ACHN (cell line): ENCODE measurements at regions not wholly inside any gene's neighbourhood (a gene's known extent, or its start where the extent isn't known, plus 50 kb on each side); places are given as distances from the start of the nearest gene placed in this dataset.
"Not testable (repeated sequence)": the region's sequence is repeated elsewhere in the genome, so short reads cannot be mapped to it uniquely, and the experiment has no call there.

ENCODE experiments used
- DNase-seq: peaks from one replicate; pipeline ENCODE4 v3.0.0-alpha.2; 2015
- in situ Hi-C: cut with HindIII; loops from 2 replicates; pipeline ENCODE4 v1.10.0; 2017; ENCODE audit warnings: low sequenced_read_pairs, low pct_ligation_motif_present, low pct_unique_long_range_greater_than_20kb

GRCh38 chr18:68414407-68414806 is 300.5 kb downstream of the TMX3 start:
- in situ Hi-C loops = no loop called here
- no peak for DNase-seq

GRCh38 chr18:68409576-68409975 is 305.3 kb downstream of the TMX3 start:
- in situ Hi-C loops = no loop called here
- no peak for DNase-seq

DNA sequence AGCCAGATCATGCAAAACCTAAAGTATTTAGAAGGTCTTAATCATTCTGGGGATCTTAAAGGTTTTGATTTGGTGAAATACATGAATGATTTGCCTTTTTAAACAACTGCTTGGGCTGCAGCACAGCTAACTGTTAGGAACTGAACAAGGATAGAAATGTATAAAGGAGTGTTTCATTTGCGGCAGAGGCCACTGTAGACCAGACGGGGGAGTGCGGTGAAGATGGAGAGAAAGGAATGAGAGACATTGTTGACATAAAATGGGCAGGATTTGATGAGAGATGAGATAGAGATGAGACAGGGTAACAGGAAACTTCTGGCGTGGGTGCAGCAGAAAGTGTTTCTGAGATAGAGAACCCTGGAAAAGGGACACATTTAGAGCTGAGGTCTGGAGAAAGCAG is 308.1 kb downstream of the TMX3 start:
- no peak for DNase-seq
- in situ Hi-C loops = no loop called here

DNA sequence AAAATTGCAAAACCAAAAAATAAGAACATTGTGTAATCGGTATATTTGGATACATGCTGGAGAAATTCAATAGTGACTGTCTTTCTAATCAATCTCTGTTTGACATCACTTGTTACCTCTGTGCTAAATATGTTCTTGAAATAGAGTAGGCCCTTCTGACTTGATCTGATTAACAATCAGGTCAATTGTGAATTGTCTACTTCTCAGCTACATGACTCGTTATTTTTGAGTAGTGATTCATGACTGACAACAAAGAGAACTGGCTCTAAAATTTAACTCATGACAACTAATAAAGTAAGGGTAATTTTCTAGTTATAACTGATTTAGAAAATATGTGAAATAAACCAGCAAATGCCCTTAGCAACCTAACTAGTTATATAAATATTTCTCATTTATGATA is 312.1 kb downstream of the TMX3 start:
- DNase-seq = no peak
- in situ Hi-C loops = no loop called here

DNA sequence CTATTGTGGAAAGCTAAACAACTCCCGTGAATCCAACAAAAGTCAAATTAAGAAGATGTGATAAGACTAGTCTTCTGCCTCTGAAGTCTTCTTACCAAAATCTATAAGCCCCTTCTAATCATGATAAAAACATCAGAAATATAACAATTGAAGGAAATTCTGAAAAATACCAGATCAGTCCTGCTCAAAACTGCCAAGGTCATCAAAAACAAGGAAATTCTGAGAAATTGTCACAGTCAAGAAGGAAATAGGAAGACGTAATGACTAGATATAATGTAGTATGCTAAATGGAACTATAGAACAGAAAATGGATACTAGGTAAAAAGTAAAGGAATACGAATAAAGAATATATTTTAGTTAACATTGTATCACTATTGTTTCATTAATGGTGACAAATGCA is 314.0 kb downstream of the TMX3 start:
- in situ Hi-C loops = no loop called here
- DNase-seq = no peak

DNA sequence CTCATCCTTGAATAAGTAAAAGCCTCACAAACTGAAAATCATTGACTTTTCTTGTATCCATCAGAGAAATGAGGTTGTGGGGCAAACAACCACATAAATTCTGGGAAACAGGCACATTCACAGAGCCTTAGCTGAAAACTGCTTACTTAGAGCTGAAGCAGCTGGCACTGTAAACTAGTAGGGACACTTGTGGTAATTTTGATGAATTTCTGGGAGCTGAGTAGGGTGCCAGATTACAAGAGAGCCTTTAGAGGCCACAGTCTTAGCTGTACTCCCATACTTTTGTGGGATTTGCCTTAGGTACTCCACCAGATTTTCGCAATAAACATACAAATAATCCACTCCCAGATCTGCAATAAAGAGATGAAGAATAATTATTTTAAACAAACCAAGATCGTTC is 315.2 kb downstream of the TMX3 start:
- DNase-seq = no peak
- in situ Hi-C loops = no loop called here

GRCh38 chr18:68397241-68398035 is 317.5 kb downstream of the TMX3 start:
- in situ Hi-C loops = no loop called here

GRCh38 chr18:68394705-68395104 is 320.2 kb downstream of the TMX3 start:
- peak; percentile 25 for DNase-seq
- in situ Hi-C loops = no loop called here

More at GRCh38 chr18:68397241-68398035, 317.5 kb downstream of the TMX3 start:
- DNase-seq = no peak

DNA sequence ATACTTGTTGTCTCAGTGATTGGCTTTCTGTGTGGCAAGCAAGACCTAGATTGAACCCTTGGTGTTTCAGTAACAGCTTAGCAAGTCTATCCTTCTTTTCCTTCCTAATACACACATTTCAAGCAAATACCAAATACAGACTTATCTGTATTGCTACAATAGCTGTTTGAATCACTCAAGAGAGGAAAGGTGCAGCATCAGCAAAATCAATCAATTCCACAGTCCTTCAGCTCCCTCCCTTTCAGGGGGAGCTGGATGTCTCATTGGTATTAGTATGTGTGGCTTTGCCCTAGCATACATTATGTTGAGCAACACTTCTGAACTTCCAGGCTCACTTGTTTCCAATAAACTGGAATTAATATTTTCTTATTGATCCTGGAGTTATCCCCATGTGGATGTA is 323.1 kb downstream of the TMX3 start:
- in situ Hi-C loops = no loop called here
- DNase-seq = no peak

GRCh38 chr18:68387246-68387645 is 327.7 kb downstream of the TMX3 start:
- in situ Hi-C loops = no loop called here
- no peak for DNase-seq

DNA sequence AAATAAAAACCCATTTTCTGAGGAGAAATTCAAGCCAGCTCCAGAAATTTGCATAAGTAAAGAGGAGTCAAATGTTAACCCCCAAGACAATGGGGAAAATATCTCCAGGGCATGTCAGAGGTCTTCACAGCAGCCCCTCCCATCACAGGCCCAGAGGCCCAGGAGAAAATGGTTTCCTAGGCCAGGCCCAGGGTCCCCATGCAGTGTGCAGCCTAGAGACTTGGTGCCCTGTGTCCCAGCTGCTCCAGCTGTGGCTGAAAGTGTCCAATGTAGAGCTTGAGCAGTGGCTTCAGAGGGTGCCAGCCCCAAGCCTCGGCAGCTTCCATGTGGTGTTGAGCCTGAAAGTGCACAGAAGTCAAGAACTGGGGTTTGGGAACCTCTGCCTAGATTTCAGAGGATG is 330.9 kb downstream of the TMX3 start:
- DNase-seq, in situ Hi-C loops: not testable (repeated sequence)

GRCh38 chr18:68376926-68377325 is 338.0 kb downstream of the TMX3 start:
- no peak for DNase-seq
- in situ Hi-C loops = no loop called here

GRCh38 chr18:68362907-68363306 is 352.0 kb downstream of the TMX3 start:
- DNase-seq = no peak
- in situ Hi-C loops = no loop called here

- in situ Hi-C loops = no loop called here
- no peak for DNase-seq
Measured at GRCh38 chr18:68355637-68356036, 359.3 kb downstream of the TMX3 start.

GRCh38 chr18:68354176-68354575 is 360.7 kb downstream of the TMX3 start:
- in situ Hi-C loops = no loop called here
- DNase-seq = no peak

GRCh38 chr18:68342039-68342659 is 372.8 kb downstream of the TMX3 start:
- DNase-seq = no peak
- in situ Hi-C loops = no loop called here

DNA sequence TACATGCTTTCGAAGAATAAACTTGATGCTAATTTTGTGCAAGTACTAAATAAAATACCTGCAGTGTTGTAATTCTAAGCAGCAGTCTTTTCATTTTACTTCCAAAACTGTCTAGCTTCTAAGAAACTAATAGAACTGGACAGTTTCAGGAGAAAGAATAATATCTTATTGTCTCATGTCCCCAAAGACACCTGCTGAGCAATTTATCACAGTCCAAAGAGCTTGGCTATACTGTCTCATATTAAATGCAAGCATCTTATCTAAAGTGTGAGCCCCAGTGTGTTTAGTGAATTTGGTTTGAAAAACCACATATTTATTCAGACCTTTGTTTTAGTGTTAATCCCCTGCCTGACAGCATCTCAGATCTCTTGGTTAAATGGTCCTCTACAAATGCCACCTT is 374.3 kb downstream of the TMX3 start:
- DNase-seq = no peak
- in situ Hi-C loops = no loop called here

GRCh38 chr18:68330658-68331057 is 384.2 kb downstream of the TMX3 start:
- in situ Hi-C loops = no loop called here

DNA sequence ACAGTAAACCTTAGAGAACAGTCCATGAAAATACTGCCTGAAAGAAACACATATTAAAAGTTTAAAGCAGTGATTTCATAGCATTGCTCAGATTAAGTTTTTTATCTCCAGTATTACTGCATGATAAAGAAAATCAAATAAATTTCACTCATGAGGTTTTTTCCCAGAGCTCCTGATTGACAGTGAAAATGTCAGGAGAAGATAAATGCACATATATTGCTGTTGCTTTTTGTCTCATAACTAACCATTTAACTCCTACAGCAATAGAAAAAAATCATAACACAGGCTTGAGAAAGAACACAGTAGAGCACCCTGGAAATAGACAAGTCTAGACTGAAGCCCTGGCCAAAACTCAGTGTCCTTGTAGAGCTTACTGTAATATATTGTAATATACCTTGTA is 391.0 kb downstream of the TMX3 start:
- no peak for DNase-seq
- in situ Hi-C loops = no loop called here

More at GRCh38 chr18:68330658-68331057, 384.2 kb downstream of the TMX3 start:
- DNase-seq = no peak

DNA sequence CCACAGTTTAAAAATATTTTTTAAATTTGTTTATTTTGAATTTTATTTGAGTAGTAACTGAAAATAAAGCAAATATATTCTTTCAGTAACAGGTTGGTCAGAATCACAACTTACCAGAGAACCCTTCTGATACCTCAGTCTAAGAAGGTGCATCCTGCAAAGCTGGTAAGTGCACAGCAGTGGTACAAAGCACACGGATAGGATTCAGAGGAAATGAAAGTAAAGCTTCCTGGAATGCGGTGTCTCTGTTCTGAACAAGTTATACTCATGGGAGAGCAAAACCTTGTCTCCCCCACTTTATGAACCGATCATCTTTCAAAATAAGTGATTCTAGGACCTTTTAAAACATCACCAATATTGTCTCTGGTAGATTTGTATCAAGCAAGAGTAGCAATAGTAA is 398.3 kb downstream of the TMX3 start:
- in situ Hi-C loops = no loop called here
- DNase-seq = peak; percentile 58
